ENCODE measurements at regions not wholly inside any gene's neighbourhood (a gene's known extent, or its start where the extent isn't known, plus 50 kb on each side); places are given as distances from the start of the nearest gene placed in this dataset.

- H3K4me3 Mint-ChIP-seq = no peak overlapping the region
- H3K9me3 Mint-ChIP-seq (ENCODE audit: insufficient read depth) = no peaks in the 10 kb centered on the region
- Histone ChIP-seq H4K20me1 (ENCODE audit: control insufficient read depth, insufficient read depth, low read length, poor library complexity, severe bottlenecking) (no peaks in the 10 kb centered on the region), H3K9ac (ENCODE audit: low read length) (no peak overlapping the region), H3K36me3 (replicated peaks in 1 of 2; ENCODE audit: control extremely low read depth in 1 of 2, control insufficient read depth in 1 of 2, extremely low read depth in 1 of 2, insufficient read depth in 2 of 2, low read length in 1 of 2) (no peaks in the 10 kb centered on the region), H2AFZ (ENCODE audit: insufficient read depth, low read depth, low read length, poor library complexity, severe bottlenecking) (no peak overlapping the region), H3K27ac (ENCODE audit: low read length in 2 of 2) (no peak overlapping the region), H3K4me2 (replicated peaks; ENCODE audit: low read depth, low read length, poor library complexity, severe bottlenecking) (no peak overlapping the region), H3K4me1 (ENCODE audit: control insufficient read depth in 2 of 2, insufficient read depth in 2 of 2, low read length in 2 of 2) (peaks cover 0 to 7% of the 10 kb centered on the region in 2 donors), H3K9me3 (ENCODE audit: control extremely low read depth in 1 of 3, control insufficient read depth in 2 of 3, insufficient read depth in 1 of 3, low read length in 2 of 3) (peaks cover 0 to 3% (median 0%) of the 10 kb centered on the region in 3 donors), H3K27me3 (replicated peaks in 1 of 4; ENCODE audit: control extremely low read depth in 1 of 4, control insufficient read depth in 3 of 4, insufficient read depth in 4 of 4, low read length in 3 of 4) (peaks cover 0 to 2% (median 0%) of the 10 kb centered on the region in 4 experiments), H3K79me2 (ENCODE audit: control insufficient read depth, insufficient read depth, low read length) (no peaks in the 10 kb centered on the region), H3K4me3 (ENCODE audit: control extremely low read depth in 1 of 5, extremely low read depth in 1 of 5, insufficient read depth in 1 of 5, low read depth in 2 of 5, low read length in 4 of 5) (no peak overlapping the region)
- no peak overlapping the region for H3K27ac Mint-ChIP-seq
- ATAC-seq (ENCODE audit: low read depth) = no peak
- no peak for TF ChIP-seq CTCF (IDR thresholded peaks at IDR 0.05)
- peaks cover 6% of the 10 kb centered on the region for H3K4me1 Mint-ChIP-seq
- peaks cover 24% of the 10 kb centered on the region for H3K27me3 Mint-ChIP-seq
- WGBS (ENCODE audit: insufficient coverage) = 94% methylated on average over 2 of the region's 2 CpGs
- no peak for DNase-seq
- ChIA-PET CTCF (interaction anchor here (0.8 kb wide), 1 partner anchor 9 kb away, joined by 3 read pairs; no protein-coding TSS in a partner anchor), POLR2A (no interaction called here)
- intact Hi-C loops (cut with micrococcal nuclease) = no loop called here
Observed at GRCh38 chr10:78653555-78653954, 415.2 kb upstream of the ZMIZ1 start.

- Histone ChIP-seq H3K36me3 (replicated peaks in 1 of 2; ENCODE audit: control extremely low read depth in 1 of 2, control insufficient read depth in 1 of 2, extremely low read depth in 1 of 2, insufficient read depth in 2 of 2, low read length in 1 of 2) (no peaks in the 10 kb centered on the region), H4K20me1 (ENCODE audit: control insufficient read depth, insufficient read depth, low read length, poor library complexity, severe bottlenecking) (no peaks in the 10 kb centered on the region), H3K27ac (ENCODE audit: low read length in 2 of 2) (no peak overlapping the region), H3K4me1 (ENCODE audit: control insufficient read depth in 2 of 2, insufficient read depth in 2 of 2, low read length in 2 of 2) (peaks cover 0 to 11% of the 10 kb centered on the region in 2 donors), H3K27me3 (replicated peaks in 1 of 4; ENCODE audit: control extremely low read depth in 1 of 4, control insufficient read depth in 3 of 4, insufficient read depth in 4 of 4, low read length in 3 of 4) (peaks cover 0 to 2% (median 0%) of the 10 kb centered on the region in 4 experiments), H2AFZ (ENCODE audit: insufficient read depth, low read depth, low read length, poor library complexity, severe bottlenecking) (no peak overlapping the region), H3K9ac (ENCODE audit: low read length) (no peak overlapping the region), H3K4me3 (ENCODE audit: control extremely low read depth in 1 of 5, extremely low read depth in 1 of 5, insufficient read depth in 1 of 5, low read depth in 2 of 5, low read length in 4 of 5) (no peak overlapping the region), H3K9me3 (ENCODE audit: control extremely low read depth in 1 of 3, control insufficient read depth in 2 of 3, insufficient read depth in 1 of 3, low read length in 2 of 3) (peaks cover 0 to 3% (median 0%) of the 10 kb centered on the region in 3 donors), H3K4me2 (replicated peaks; ENCODE audit: low read depth, low read length, poor library complexity, severe bottlenecking) (no peak overlapping the region), H3K79me2 (ENCODE audit: control insufficient read depth, insufficient read depth, low read length) (no peaks in the 10 kb centered on the region)
- Mint-ChIP-seq H3K27me3 (peaks cover 24% of the 10 kb centered on the region), H3K4me1 (peaks cover 10% of the 10 kb centered on the region), H3K4me3 (no peak overlapping the region), H3K27ac (no peak overlapping the region), H3K9me3 (ENCODE audit: insufficient read depth) (no peaks in the 10 kb centered on the region)
- TF ChIP-seq CTCF (IDR thresholded peaks at IDR 0.05) (no peak), EZH2 (IDR thresholded peaks at IDR 0.05; ENCODE audit: borderline replicate concordance, insufficient read depth, low read depth, low read length, poor library complexity, severe bottlenecking) (no peak)
- ATAC-seq (ENCODE audit: low read depth) = no peak
- intact Hi-C loops (cut with micrococcal nuclease) = no loop called here
- 56% methylated on average over 3 of the region's 3 CpGs for WGBS (ENCODE audit: insufficient coverage)
- DNase-seq = no peak
- ChIA-PET CTCF (no interaction called here), POLR2A (no interaction called here)
Observed at GRCh38 chr10:78654047-78654590, 414.6 kb upstream of the ZMIZ1 start.
